Stimulated activated CD4-positive, alpha-beta T cell treated with anti-CD3 and anti-CD28 coated beads, Interleukin-1b, Interleukin-23, amount 100 ng/mL, for 48 hours (primary cell): ENCODE measurements at regions not wholly inside any gene's neighbourhood (a gene's known extent, or its start where the extent isn't known, plus 50 kb on each side); places are given as distances from the start of the nearest gene placed in this dataset.
A peak's percentile ranks its signal among the peaks of the same experiment; 100 is the strongest.
"Not testable (repeated sequence)": the region's sequence is repeated elsewhere in the genome, so short reads cannot be mapped to it uniquely, and the experiment has no call there.

Source experiments
- DNase-seq: peaks from one replicate; pipeline ENCODE4 v3.0.0-alpha.2; 2020

DNA sequence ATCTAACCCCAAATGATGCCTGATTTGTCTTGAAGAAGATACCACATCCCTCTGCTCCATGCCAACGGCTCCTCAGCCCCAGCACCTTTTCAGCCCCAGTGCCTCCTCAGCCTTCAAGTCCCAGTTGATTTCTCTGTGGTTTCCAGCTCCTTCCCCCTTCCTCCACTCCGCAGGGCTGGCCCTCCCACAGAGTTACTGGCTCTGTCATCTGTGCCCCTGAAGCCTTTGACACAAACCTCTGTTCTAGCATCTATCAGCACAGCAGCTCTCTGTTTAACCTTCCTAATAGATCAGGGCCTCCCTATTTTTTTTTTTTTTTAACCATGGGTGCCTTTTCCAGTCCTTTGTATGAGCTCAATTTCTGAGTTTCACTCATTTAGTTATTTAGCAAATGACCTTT, 201.3 kb upstream of the CXCR4 start:
- peak; percentile 49 for DNase-seq

DNA sequence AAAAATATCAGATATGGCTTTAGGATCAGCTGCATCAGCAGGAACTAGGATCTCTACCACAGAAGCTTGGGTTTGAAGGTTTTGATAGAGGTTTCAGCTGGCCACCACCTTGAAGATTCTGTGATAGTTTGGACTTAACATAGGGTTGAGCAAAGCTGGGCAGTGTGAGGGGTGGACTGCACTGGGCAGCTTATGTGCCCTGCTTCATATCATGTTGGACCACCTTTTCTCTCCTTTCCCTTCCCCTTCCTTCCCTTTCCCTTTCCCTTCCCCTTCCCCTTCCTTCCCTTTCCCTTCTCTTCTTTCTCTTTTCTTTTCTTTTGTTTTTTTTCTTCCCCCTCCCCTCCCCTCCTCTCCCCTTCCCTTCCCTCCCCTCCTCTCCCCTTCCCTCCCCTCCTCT, 196.3 kb upstream of the CXCR4 start:
- DNase-seq, result no peak

DNA sequence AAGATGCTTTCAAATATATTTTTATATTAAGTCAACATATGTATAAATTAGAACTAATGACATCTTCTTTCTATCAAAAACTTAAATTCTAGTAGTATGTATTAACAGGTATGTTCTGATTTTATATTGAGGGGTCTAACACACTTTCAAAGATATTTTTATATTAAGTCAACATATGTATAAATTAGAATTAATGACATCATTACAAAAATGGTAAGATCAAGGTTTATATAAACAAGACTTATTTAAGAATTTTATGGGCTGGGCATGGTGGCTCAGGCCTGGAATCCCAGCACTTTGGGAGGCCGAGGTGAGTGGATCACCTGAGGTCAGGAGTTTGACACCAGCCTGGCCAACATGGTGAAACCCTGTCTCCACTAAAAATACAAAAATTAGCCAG, 194.6 kb upstream of the CXCR4 start:
- DNase-seq, result not testable (repeated sequence)

GRCh38 chr2:136310797-136311603, 193.1 kb upstream of the CXCR4 start:
- peak; percentile 19 for DNase-seq

DNA sequence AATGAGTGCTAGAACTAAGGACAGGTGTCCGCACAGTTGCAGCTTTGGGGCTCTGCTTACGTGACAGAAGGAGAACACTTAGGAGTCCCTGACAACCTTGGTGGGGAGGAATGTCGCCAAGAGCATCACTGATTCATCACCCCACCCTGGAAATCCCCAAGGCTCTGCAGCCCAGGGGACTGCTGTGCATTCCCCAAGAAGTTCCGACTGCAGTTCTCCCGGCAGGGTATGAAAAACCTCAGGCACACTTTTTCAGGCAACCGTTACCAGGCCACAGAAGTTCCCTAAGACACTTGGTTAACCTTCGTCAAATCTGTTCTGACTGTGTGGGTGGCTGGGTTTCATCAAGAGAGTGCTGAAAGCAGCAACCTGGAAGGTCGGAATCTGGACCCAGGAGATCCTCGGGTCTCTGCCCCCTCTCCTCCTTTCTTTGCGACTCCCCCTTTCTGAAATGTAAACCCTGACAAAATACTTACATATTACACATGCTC, 192.1 kb upstream of the CXCR4 start:
- DNase-seq, result peak; percentile 35

DNA sequence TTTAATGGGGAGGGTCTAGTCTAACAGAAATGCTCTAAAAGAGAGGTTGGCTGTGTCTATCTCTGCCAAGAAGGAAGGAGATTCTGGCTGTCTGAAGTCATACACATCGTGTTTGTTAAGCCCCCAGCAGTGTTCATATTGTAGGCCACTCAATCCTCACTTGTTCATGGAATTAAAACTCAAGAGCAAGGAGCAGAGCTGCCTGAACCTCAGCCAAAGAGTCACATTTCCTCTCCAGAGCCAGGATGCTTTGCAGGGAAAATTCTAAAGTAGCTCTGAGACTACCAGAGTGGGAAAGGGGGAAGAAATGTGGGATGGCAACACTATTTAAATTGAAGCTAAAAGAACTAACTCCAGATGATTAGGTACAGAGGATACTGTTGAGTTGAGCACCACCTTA, 190.7 kb upstream of the CXCR4 start:
- DNase-seq, result no peak

DNA sequence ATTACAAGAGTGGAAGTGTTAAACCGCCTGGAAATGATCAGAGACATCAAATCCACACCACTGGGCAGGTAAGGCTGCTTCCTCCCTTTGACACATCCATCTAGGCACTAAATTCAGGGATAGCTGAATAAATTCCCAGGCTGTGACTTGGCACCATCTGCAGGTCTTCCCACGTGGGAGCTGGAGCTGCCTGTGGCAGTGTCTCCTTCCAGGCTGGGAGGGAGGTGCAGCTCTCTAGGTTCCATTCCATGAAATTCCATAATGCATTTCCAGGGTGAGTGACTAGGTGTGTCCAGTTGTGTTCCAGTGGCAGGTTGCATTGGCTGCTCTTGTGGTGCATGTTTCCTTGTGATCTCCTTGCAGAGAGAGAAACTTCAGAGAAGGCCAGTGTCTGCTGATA, 188.9 kb upstream of the CXCR4 start:
- no peak for DNase-seq

DNA sequence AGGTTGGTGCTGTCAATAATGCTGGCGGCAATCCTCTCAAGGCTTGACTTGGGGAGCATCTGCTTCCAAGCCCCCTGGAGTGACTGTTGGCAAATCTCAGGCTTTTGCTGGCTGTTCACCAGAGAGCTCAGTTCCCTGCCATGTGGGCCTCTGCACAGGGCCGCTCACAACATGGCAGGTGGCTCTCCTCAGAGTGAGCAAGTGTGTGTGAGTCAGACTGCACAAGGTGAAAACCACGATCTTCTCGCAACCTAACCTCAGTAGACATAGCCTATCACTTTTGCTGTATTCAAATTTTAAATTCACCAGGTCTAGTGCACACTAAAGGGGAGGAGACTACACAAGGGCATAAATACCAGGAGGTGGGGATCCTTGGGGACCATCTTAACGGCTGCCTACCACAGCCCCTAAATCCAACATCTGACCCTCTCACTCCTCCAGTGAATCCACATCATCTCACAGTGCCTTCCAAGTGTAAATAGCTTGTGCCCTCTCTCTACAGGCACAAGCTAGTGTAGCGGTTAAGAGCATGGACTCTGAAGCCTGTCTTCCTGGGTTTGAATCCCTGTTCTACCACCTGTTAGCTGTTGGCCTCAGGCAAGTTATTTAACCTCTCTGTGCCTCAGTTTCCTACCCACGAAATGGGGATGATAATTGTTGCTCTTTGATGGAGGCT, 187.7 kb upstream of the CXCR4 start:
- peak; percentile 83 for DNase-seq

- no peak for DNase-seq
Measured at GRCh38 chr2:136301006-136301405, 183.1 kb upstream of the CXCR4 start.

DNA sequence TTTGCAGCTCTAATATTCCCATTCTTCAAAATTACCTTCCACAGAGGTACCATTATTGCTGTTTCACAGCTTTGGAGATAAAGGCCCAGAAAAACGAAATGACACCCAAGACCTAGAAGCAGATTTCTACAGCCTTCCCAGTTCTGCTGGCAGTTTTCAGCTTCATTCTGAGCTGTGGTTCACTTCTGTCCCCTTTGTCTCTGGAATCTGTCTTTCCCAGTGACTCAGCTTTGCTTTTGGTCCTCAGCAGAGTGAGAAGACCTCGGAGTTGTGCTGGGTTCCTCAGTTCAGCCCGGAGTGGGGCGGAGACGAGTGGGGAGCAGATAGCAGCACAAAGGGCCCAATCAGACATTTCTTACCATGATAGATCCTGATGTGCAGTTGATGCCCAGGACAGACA, 180.7 kb upstream of the CXCR4 start:
- DNase-seq, result no peak

- DNase-seq, result no peak
Measured at GRCh38 chr2:136297994-136298393, 180.0 kb upstream of the CXCR4 start.

- DNase-seq, result no peak
Measured at GRCh38 chr2:136297312-136297711, 179.4 kb upstream of the CXCR4 start.

DNA sequence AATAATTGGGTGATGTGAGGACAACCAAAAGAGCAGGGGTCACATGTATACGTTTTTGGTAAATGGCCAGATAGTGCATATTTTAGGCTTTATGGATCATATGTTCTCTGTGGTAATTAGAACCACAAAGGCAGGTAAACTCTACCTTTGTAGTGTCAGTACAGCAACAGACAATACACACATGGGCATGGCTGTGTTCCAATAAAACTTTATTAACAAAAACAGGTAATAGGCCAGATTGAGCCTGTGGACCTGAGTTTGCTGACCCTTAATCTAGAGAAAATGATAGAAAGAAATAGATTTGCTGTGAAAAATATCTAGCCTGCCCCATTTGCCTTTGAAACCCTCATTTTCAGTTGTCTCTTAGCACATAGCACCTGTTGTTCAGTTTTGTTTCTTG, 177.2 kb upstream of the CXCR4 start:
- no peak for DNase-seq

- DNase-seq, result no peak
Measured at GRCh38 chr2:136291871-136292270, 173.9 kb upstream of the CXCR4 start.

- DNase-seq, result no peak
Measured at GRCh38 chr2:136290326-136290725, 172.4 kb upstream of the CXCR4 start.

GRCh38 chr2:136288249-136288648, 170.3 kb upstream of the CXCR4 start:
- no peak for DNase-seq

DNA sequence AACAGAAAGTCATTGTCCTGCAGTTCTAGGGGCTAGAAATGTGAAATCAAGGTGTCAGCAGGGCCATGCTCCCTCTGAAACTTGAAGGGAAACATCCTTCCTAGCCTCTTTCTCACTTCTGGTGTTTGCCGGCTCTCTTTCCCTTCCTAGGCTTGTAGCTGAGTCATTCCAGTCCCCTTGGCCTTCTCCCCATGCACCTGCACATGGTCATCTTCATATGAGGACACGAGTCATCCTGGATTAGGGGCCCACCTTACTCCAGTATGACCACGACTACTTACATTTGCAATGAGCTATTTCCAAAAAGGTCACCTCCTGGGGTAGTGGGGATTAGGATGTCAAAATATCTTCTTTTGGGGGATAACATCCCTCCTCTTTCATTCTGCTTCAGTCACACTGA, 168.5 kb upstream of the CXCR4 start:
- DNase-seq, result no peak

DNA sequence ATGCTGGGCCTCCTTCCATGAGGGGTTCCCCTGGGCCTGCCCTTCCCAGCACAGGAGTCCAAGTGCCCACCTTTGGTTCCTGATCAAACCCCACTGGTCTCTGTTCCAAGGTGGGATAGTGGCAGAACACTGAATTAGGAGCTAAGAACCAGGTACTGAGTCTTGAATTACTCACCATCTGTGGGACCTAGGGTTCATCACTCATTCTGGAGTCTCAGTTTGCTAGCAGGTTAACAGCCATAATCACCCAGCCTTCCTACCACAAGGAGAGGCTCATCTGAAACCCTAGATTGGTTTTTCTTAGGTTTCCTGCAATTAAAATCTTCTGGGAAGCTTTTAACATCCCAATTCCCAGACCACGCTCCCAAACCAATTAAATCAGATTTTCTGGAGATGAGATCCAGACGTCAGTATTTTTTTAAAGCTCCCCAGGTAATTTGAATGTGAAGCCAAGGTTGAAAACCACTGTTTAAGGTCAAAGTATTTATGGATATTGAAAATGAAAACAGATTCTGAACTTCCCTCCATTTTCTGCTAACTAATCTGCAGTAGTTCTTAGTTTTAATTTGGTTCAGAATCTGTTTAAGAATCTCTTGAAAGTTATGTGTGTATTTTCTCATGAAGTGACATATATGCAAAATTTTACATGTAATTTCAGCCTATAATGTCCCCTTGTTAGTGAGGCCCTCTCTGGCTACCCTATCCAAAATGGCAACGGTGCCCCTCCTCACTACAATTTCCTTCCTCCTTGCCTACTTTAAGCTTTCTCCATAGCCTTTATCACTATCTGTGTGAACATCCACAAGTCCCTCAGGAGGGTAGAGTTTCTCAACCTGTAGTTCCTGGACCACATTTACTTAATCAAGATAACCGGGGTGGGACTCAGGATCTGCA, 166.5 kb upstream of the CXCR4 start:
- DNase-seq, result no peak

- no peak for DNase-seq
Measured at GRCh38 chr2:136282251-136282650, 164.3 kb upstream of the CXCR4 start.

- peak; percentile 30 for DNase-seq
Measured at GRCh38 chr2:136281281-136282114, 163.5 kb upstream of the CXCR4 start.

- DNase-seq, result not testable (repeated sequence)
Measured at GRCh38 chr2:136266346-136266745, 148.4 kb upstream of the CXCR4 start.

- DNase-seq, result no peak
Measured at GRCh38 chr2:136259551-136259950, 141.6 kb upstream of the CXCR4 start.
